NCI-H2196 (cell line): ENCODE measurements at regions not wholly inside any gene's neighbourhood (a gene's known extent, or its start where the extent isn't known, plus 50 kb on each side); places are given as distances from the start of the nearest gene placed in this dataset.
"Not testable (repeated sequence)": the region's sequence is repeated elsewhere in the genome, so short reads cannot be mapped to it uniquely, and the experiment has no call there.

Experiments used
- DNase-seq: peaks from one replicate; lab custom pipeline; 2025; ENCODE audit not compliant: unreplicated experiment; lab: John Stamatoyannopoulos, UW

DNA sequence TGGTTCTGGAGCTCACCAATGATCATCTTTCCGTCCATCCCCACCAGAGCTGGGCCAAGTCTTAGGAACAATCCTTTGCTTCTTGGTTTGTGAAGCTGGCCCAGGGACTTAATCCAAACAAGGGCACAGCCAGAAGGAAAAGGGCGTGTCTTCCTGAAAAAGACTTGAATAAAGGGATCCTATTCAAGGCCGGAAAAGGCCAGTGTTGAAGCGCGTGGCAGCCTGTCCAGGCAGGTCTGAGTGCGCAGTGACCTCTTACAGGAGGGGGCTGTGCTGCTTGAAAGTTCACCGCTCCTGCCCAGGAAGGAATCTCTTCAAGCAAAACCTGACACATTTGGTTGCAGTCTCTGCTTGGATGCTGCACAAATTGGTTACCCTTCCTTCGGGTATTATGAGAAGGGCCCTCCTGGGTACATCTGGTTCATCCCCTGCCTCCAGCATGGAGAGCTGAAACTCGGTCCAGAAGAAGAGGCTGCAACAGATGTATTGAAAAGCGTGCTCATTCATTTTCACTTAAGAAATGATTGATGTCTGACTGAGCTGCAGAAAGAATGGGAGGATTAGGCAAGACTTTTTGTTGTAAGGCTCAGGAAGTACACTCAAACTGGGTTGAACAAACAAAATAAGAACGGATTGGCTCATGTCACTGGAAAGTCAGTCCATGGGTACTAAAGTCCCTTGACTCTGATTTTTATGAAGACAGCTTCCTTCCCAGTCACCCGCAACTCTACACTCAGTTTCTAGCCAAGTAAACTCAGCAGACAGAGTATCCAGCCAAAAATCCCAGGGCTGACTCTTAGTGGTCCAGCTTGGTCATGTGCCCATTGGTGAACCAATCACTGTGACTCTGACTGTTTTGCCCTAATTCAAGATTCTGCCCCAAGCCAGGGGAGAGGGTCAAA, 136.3 kb downstream of the TFAP2C start:
- no peak for DNase-seq

DNA sequence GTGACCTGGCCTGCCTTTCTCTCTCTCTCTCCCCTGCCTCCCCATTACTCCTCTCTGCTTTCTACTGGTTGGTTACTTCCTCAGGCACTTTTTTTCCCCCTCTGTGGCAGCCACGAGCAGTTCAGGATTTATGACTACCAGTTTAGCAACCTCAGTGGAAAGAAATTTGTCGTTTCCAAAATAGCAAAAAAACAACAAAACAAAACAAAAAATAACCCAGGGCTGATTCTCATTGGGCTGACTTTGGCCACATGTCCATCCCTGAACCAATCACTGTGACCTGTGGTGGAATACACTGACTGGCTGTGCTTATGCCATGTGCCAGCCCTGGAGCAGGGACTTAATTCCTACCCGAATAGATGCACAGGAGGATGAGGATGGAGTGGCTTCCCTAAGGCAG, 137.4 kb downstream of the TFAP2C start:
- no peak for DNase-seq

DNA sequence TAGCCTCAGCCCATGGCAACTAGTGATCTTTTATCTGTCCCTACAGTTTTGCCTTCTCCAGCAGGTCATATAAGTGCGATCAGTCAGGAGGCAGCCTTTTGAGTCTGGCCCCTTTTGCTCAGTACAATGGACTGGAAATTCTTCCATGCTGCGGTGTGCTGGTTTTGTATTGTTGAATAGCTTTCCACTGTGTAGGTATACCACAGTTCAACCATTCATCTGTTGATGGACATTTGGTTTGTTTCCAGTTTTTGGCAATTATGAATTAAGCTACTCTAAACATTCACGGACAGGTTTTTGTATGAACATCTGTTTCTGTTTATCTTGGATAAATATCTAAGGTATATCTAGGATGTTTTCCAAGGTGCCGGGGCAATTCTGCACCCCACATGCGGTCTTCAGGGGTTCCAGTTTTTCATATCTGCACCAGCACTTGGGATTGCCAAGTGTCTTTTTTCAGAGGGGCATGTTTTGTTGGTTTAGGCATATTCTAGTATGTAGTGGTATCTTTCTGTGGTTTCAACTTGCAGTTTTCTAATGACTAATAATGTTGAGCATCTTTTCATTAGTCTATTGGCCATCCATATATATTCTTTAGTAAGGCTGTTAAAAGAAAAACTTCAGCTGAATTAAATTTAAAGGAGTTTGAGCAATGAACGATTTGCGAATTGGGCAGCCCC, 141.0 kb downstream of the TFAP2C start:
- DNase-seq = no peak

DNA sequence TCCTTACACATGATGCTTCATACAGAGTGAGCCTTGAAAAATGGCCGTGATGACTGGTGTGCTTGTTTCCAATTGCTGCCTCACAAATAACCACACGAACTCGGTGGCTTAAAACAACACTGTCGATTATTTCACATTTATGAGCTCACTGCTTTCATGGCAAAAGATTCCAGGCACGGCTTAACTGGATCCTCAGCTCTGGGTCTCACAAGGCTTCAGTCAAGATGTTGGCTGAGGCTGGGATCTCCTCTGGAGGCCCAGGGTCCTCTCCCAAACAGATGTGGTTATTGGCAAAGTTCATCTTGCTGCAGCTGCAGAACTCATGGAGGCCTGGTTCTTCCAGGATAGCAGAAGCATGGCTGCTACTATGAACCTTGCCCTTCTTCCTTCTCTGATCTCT, 144.6 kb downstream of the TFAP2C start:
- DNase-seq = no peak

DNA sequence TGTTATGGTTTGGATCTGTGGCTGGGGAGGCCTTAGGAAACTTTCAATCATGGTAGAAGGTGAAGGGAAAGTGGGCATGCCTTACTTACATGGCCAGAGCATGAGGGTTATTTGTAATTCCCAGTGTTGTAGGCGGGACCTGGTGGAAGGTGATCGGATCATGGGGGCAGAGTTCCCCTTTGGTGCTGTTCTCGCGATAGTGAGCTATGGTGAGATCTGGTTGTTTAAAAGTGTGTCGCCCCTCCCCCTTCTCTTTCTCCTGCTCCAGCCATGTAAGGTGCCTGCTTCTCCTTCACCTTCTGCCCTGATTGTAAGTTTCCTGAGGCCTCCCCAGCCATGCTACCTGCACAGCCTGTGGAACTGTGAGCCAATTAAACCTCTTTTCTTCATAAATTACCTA, 145.8 kb downstream of the TFAP2C start:
- no peak for DNase-seq

DNA sequence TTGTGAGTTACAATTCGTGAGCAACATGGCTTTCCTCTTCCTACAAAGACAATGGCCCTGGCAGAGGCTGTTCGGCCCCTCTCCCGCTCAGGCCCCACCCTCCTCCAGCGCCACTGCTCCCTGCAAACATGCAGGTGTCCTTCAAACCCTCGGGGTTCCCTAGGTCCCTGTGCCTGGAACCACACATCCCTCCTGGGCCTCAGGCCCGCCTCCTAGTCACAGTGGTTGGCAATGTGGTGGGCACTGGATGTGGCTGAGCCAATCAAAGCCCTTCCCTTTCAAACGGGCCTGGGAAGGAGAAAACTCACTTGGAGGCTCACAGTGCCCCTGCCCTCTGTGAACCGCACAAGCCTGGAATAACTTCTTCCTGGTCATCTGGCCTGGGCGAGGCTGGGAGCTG, 147.2 kb downstream of the TFAP2C start:
- DNase-seq = no peak

DNA sequence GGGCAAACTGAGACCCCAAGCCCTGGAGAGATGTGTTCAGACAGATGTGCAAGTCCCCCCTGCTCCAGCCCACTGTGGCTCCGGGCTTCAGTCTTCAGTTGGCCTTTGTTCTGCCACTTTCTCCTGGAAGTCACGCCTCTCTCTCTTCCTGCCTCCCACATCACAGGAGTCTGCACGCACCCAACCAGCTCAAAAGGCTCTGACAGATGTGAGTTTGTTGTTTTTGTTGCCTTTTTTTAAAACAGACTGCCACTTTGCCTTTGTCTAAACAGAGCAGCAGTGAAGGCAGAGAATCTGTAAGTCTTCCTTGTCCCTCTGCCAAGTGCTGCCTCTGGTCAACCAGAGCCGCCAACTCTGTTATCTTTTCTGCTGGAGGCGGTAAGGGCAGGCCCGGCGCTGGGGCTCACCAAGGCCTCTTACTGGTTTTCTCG, 149.7 kb downstream of the TFAP2C start:
- DNase-seq = no peak

DNA sequence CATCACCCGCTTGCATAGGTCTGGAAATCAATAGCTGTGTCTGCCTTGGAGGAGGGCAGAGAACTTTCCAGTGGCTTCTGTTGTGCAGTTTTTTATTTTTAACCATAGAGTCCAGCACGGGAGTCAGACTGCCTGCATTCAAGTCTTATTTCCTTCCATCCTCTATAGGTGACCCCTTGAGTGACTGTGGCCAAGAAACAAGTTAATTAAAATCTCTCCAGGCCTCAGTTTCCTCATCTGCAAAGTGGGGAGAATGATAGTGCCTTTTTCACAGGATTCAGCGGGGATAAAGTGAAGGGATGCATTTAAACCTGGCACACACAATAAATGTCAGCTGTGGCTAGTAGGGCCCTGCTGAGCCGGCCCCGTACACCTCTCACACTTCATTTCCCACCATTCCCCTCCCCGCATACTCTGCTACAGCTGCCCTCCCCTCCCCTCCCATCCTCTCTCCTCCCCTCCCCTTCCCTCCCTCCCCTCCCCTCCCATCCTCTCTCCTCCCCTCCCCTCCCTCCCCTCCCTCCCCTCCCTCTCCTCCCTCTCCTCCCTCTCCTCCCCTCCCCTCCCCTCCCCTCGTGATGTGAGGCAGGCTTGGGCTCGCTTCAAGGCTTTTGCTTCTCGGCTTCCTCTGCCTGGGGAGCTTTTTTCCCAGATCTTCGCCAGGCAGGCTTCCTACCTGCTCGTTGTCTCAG, 150.5 kb downstream of the TFAP2C start:
- DNase-seq = no peak

DNA sequence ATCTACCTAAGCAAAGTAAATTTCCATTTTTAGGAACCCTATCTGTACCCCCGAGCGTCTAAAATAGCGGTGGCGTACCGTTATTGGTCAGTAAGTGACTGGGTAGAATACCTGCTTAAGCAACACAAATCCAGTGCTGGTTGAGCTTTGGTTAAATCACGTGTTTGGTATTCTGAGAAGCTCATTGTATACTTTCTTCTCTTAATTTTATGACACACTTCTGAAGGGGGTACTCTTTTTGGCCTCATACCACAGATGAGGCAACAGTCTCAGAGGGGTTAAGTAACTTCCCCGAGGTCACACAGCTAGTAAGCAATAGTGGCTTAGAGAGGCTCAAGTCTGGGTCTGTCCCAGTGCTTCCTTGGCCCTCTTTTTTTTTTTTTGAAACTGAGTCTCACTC, 151.2 kb downstream of the TFAP2C start:
- no peak for DNase-seq

DNA sequence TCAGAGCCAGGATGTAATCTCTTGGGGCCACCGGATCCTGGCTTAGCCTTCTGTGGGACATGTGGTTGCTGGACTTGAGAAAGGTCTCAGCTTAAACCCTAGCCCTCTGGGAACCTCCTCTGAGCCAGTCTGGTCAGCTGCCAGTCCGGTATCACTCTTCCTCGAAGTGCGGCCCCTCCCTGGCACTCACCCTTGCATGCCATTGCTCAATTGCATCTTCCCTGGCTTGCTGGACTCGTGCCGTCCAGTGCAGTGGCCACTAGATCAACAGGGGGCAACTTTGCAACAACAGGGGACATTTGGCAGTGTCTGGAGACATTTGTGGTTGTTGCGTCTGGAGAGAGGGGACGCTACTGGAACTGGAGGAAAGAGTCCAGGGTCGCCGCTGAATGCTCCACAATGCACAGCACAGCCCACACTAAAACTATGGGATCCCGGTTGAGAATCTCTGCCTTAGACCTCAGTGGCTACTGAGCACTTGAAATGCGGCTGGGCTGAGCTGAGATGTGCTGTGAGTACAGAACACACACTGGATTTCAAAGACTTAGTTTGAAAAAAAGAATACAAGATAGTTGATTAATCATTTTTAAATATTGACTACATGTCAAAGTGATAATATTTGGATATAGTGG, 152.1 kb downstream of the TFAP2C start:
- no peak for DNase-seq

DNA sequence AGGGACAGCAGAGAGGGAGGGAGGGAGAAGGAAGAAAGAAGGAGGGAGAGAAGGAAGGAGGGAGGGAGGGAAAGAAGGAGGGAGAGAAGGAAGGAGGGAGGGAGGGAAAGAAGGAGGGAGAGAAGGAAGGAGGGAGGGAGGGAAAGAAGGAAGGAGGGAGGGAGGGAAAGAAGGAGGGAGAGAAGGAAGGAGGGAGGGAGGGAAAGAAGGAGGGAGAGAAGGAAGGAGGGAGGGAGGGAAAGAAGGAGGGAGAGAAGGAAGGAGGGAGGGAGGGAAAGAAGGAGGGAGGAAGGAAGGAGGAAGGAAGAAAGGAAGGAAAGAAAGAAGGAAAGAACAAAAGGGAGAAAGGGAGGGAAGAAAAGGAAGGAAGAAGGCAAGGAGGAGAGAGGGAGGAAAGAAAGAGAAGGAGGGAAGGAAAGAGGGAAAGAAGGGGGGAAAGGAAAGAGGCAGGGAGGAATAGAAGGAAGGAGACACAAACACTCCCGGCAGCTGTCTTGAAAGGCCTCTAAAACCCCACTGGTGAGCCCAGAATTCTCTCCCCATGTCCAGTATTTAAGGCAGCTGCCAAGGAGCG, 153.0 kb downstream of the TFAP2C start:
- not testable (repeated sequence) for DNase-seq

DNA sequence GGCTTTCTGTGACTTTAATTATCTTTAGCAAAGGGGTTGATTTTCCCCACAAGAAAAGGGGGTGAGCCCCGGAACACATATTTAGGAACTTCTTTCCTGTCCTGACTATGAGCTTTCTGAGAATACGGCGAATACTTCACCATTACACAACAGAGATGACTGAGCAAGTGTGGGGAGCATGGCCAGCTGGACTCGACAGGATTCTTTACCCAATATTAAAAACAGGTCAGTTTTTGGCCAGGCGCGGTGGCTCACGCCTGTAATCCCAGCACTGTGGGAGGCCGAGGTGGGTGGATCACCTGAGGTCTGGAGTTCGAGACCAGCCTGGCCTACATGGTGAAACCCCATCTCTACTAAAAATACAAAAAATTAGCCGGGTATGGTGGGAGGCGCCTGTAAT, 153.7 kb downstream of the TFAP2C start:
- not testable (repeated sequence) for DNase-seq

DNA sequence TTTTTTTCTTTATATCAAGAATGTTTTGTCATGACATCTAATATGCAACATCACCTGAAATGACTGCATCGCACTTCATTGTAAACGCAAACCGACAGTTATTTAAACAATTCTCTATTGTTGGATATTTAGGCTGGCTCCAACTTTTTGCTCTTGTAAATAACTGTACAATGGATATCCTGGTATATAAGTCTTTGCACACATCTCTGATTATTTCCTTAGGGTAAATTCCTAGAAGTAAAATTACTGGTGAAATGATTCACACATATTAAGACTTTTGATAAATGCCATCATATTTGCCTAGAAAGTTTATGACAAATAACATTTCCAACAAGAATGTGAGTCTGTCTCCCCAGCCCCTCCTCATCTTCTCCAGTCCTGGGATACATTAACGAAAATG, 154.7 kb downstream of the TFAP2C start:
- DNase-seq = no peak

DNA sequence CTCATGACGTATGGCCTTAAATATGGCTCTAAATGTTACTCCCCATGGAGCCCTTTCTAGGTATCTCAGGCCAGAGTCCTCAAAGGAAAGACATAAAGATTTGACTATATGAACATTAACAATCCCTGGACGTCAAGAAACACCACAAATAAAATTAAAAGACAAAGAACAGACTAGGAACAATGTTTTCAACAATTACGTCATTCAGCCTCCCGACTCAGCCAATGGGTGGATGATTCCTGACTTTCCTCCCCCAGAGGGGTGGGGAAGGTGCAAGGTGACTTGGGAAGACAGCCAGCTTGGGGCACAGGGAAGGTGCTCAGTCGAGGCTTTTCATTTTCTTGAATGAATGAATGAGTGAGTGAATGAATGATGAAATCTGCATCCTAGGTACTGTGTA, 157.4 kb downstream of the TFAP2C start:
- DNase-seq = no peak

DNA sequence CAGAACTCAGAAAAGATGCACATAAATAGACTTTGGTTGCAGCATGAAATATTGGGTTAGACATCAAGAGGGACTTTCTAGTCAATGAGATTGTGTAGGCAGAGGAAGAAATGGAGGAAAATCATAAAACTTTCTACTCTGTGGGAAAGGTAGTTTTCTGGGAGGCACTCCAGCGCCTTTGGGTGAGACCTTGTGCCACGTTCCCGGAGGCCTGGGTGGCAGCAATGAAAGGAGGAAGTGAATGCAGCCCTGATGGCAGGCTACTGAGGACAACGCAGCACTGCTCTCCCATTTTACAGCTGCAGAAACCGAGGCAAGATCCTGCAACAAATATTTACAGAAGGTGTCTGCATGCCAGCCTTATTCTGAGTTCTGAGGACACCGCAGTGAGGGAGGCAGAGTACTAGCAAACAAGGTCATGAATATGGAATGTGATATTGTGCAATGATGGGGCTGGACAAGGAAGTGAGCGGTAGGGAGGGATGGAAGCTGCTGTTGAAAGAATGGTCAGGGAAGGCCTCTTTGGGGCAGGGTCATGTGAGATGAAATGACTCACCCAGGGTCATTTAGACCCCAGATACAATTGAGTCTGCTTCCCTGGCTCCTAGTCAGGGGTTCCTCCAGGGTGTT, 159.1 kb downstream of the TFAP2C start:
- no peak for DNase-seq

DNA sequence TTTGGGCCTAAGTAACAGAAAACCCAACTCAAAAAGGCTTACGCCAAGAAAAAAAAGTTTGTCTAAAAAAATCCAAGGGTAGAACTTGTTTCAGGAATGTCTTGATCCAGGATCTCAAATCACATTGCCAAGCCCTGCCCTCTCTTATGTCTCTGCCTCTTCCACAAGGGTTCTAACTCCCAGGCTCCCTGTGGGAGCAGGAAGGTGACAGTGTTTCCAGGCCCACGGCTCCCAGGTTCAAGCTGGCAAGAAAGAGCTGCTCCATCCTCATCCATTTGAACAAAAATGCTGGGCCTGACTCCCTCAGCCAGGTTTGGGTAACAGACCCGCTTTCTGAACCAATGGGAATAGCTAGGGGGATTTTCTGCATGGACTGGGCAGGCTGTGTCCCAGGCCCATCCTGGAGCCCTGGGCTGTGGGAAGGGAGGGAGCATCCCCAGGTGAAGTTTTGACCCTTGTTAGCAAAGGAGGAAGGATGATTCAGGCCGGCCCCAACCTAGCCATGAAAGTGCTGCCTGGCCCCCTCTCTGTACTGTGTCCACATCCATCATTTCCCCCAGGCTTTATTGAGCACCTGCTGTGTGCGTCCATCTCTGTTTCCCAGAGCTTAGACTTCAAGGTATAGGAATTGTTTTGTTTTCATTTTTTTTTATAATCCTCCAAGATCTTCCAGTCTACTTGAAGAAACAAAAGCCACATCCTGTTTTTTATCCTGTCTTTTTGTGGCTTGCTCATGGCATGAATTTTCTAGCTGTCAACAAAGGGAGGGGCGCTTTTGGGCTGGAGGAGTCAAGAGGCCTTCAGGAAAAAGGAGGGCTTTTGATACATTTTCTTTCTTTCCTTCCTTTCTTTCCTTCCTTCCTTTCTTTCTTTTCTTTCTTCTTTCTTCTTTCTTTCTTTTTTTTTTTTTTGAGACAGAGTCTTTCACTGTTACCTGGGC, 159.8 kb downstream of the TFAP2C start:
- no peak for DNase-seq

DNA sequence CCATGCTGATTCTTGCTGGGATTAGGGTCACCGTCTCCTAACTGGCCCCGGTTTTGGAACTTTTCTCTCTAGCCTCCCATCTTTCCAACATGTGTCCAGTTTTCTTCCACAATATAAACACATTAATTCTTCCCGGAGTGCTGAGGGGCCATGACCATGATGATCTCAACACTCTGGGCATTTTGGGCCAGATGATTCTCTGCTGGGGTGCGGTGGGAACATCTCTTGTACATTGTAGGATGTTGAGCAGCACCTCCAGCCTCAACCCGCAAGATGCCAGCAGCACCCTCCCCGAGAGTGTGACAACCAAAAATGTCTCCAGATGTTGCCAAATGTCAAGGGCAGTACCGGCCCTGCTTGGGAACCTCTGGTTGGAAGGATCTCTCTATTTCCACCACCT, 164.8 kb downstream of the TFAP2C start:
- no peak for DNase-seq

DNA sequence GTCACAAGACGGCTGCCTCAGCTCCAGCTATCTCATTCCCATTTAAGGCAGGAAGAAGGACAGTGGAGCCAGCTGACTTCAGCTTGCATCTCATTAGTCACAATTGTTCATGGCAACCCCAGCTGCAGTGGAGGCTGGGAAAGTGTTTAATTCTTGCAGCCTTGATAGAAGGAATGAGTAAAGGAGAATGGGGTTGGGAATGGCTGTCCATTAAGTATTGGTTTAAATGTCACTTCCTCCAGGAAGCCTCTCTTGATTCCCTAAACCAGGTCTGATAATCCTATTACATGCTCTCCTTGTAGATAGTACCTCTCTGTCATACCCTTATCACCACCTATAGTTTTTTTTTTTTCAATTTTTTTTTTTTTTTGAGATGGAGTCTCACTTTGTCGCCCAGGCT, 166.4 kb downstream of the TFAP2C start:
- no peak for DNase-seq

DNA sequence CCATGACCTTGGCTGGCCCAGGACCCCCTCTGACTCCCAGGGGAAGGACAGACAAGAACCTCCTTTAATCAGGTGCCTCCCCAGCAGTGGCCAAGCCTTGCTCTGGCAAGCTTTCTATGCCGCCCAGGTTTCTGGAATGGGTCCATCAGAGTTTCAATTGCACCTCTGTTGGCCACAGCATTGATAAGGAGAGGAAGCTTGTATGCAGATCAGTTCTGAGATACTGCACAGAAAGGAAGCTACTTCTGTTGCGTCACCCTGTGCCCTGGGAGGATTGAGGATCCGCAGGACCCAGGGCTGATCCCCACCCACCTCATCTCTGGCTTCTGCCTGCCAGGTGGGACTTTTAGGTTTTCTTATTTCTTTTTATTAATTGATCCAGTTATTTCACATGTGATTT, 167.2 kb downstream of the TFAP2C start:
- no peak for DNase-seq

DNA sequence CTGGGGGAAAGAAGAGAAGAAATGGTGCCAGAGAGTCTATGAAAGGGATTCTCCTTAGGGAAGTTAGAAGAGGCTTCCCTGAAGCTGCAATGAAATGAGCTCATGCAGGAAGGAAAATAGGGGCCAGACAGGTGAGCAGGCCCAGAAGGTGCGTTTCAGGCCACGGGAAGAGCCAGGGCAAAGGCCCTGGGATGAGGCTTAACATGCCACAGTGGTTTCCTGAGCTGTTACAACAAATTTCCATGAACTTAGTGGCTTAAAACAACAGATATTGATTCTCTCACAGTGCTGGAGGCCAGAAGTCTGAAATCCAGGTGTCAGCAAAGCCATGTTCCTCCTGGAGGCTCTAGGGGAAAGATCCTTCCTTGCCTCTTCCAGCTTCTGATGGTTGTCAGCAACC, 167.9 kb downstream of the TFAP2C start:
- DNase-seq = no peak
